ENCODE measurements at regions not wholly inside any gene's neighbourhood (a gene's known extent, or its start where the extent isn't known, plus 50 kb on each side); places are given as distances from the start of the nearest gene placed in this dataset.

DNA sequence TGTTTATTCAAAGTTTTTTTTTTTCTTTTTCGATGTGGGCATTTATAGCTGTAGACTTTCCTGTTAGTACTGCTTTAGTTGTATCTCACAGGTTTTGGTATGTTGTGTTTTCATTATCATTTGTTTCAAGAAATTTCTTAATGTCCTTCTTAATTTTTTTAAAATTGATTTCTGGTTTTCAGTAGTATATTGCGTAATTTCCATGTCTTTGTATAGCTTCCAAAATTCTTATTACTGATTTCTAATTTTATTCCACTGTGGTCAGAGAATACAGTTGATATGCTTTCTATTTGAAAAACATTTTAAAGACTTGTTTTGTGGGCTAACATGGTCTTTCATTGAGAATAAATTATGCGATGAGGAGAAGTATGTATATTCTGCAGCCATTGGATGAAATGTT lies 463.2 kb upstream of the B3GALT2 start:
- TF ChIP-seq, protein P1, sequence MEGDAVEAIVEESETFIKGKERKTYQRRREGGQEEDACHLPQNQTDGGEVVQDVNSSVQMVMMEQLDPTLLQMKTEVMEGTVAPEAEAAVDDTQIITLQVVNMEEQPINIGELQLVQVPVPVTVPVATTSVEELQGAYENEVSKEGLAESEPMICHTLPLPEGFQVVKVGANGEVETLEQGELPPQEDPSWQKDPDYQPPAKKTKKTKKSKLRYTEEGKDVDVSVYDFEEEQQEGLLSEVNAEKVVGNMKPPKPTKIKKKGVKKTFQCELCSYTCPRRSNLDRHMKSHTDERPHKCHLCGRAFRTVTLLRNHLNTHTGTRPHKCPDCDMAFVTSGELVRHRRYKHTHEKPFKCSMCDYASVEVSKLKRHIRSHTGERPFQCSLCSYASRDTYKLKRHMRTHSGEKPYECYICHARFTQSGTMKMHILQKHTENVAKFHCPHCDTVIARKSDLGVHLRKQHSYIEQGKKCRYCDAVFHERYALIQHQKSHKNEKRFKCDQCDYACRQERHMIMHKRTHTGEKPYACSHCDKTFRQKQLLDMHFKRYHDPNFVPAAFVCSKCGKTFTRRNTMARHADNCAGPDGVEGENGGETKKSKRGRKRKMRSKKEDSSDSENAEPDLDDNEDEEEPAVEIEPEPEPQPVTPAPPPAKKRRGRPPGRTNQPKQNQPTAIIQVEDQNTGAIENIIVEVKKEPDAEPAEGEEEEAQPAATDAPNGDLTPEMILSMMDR (IDR thresholded peaks at IDR 0.05; ENCODE audit: borderline replicate concordance, extremely low read depth, low read length, poor library complexity, severe bottlenecking): no peak
- no peak for TF ChIP-seq EZH2 (IDR thresholded peaks at IDR 0.05; ENCODE audit: borderline replicate concordance, low read depth, low read length, severe bottlenecking)
